HG03095 (cell line): ENCODE measurements at regions not wholly inside any gene's neighbourhood (a gene's known extent, or its start where the extent isn't known, plus 50 kb on each side); places are given as distances from the start of the nearest gene placed in this dataset.
"Not testable (repeated sequence)": the region's sequence is repeated elsewhere in the genome, so short reads cannot be mapped to it uniquely, and the experiment has no call there.

Experiments used
- ATAC-seq: cut with Tn5 transposase; IDR thresholded peaks from one replicate; pipeline ENCODE4 v1.9.1; 2021; ENCODE audit warnings: moderate library complexity; ENCODE audit not compliant: unreplicated experiment

GRCh38 chrX:1016926-1017325, 195.5 kb downstream of the CRLF2 start:
- ATAC-seq = not testable (repeated sequence)

GRCh38 chrX:1016281-1016680, 196.2 kb downstream of the CRLF2 start:
- ATAC-seq = not testable (repeated sequence)

GRCh38 chrX:1012678-1013300, 199.7 kb downstream of the CRLF2 start:
- ATAC-seq = no peak

GRCh38 chrX:1011691-1012283, 200.7 kb downstream of the CRLF2 start:
- ATAC-seq = no peak

- no peak for ATAC-seq
Measured at GRCh38 chrX:1009771-1010170, 202.7 kb downstream of the CRLF2 start.

- ATAC-seq = no peak
Measured at GRCh38 chrX:1006156-1006730, 206.2 kb downstream of the CRLF2 start.

GRCh38 chrX:1002611-1003010, 209.8 kb downstream of the CRLF2 start:
- no peak for ATAC-seq

GRCh38 chrX:997631-998137, 214.8 kb downstream of the CRLF2 start:
- no peak for ATAC-seq

- no peak for ATAC-seq
Measured at GRCh38 chrX:994780-995179, 217.7 kb downstream of the CRLF2 start.

- peak; percentile 95 for ATAC-seq
Measured at GRCh38 chrX:989959-990510, 222.4 kb downstream of the CRLF2 start.

- not testable (repeated sequence) for ATAC-seq
Measured at GRCh38 chrX:988530-988929, 223.9 kb downstream of the CRLF2 start.

GRCh38 chrX:981791-982626, 230.4 kb downstream of the CRLF2 start:
- ATAC-seq = no peak

GRCh38 chrX:980587-981235, 231.7 kb downstream of the CRLF2 start:
- ATAC-seq = no peak

GRCh38 chrX:979127-979526, 233.3 kb downstream of the CRLF2 start:
- ATAC-seq = not testable (repeated sequence)

- ATAC-seq = no peak
Measured at GRCh38 chrX:973010-973632, 239.3 kb downstream of the CRLF2 start.

GRCh38 chrX:968148-968965, 244.1 kb downstream of the CRLF2 start:
- no peak for ATAC-seq

- ATAC-seq = no peak
Measured at GRCh38 chrX:966396-967070, 245.9 kb downstream of the CRLF2 start.

GRCh38 chrX:964831-965416, 247.5 kb downstream of the CRLF2 start:
- no peak for ATAC-seq
